ENCODE measurements at regions not wholly inside any gene's neighbourhood (a gene's known extent, or its start where the extent isn't known, plus 50 kb on each side); places are given as distances from the start of the nearest gene placed in this dataset.
A peak's percentile ranks its signal among the peaks of the same experiment; 100 is the strongest.

- TF ChIP-seq CTCF (IDR thresholded peaks at IDR 0.05) (no peak), POLR2A (IDR thresholded peaks at IDR 0.05) (no peak), POLR2AphosphoS5 (IDR thresholded peaks at IDR 0.05) (peak; percentile 35)
Observed at GRCh38 chr11:35083431-35084238, 55.3 kb upstream of the CD44 start.
